WTC11 (cell line): ENCODE measurements at regions not wholly inside any gene's neighbourhood (a gene's known extent, or its start where the extent isn't known, plus 50 kb on each side); places are given as distances from the start of the nearest gene placed in this dataset.

Experiments used
- ATAC-seq: fragments of 200-7000 bp; cut with Tn5 transposase; 2 replicates; pipeline ENCODE4 v1.10.0; 2021; ENCODE audit warnings: mild to moderate bottlenecking, moderate library complexity
- CTCF ChIA-PET: fragments of 300-600 bp; sonication (Branson Sonifier 250); formaldehyde crosslinking; loops from one replicate; lab custom pipeline; 2021; ENCODE audit warnings: antibody characterized with exemption; lab: Charles Lee
- POLR2A ChIA-PET: fragments of 350-600 bp; sonication (Branson Sonifier 250); formaldehyde crosslinking; loops from one replicate; lab custom pipeline; 2021; ENCODE audit warnings: antibody characterized with exemption; lab: Charles Lee
- DNase-seq: peaks from one replicate; pipeline ENCODE4 v3.0.0; 2021; ENCODE audit warnings: low spot score
- H3K27ac Mint-ChIP-seq: 2 replicates; pipeline ENCODE4 v1.8.0; 2021; ENCODE audit warnings: mixed read lengths
- H3K27me3 Mint-ChIP-seq: 2 replicates; pipeline ENCODE4 v1.8.0; 2021; ENCODE audit warnings: low read depth, mild to moderate bottlenecking, moderate library complexity, mixed read lengths
- H3K36me3 Mint-ChIP-seq: 2 replicates; pipeline ENCODE4 v1.8.0; 2021; ENCODE audit warnings: mixed read lengths
- H3K4me1 Mint-ChIP-seq: 2 replicates; pipeline ENCODE4 v1.8.0; 2022; ENCODE audit warnings: mixed read lengths
- H3K4me3 Mint-ChIP-seq: 2 replicates; pipeline ENCODE4 v1.8.0; 2021; ENCODE audit warnings: mild to moderate bottlenecking, moderate library complexity, mixed read lengths
- H3K9me3 Mint-ChIP-seq: 2 replicates; pipeline ENCODE4 v1.8.0; 2021; ENCODE audit warnings: mixed read lengths
- ATF6 ChIP-seq: sonication (generic); formaldehyde crosslinking; IDR thresholded peaks from 2 replicates; pipeline ENCODE4 v1.8.1; 2023; ENCODE audit warnings: mild to moderate bottlenecking, missing genetic modification reagents
- CTCF ChIP-seq: fragments of 200-600 bp; IDR thresholded peaks from 2 replicates; pipeline ENCODE4 v1.8.0; 2022; ENCODE audit warnings: antibody characterized with exemption
- ETV6 ChIP-seq: sonication (generic); formaldehyde crosslinking; IDR thresholded peaks from 2 replicates; pipeline ENCODE4 v1.8.1; 2022; ENCODE audit warnings: mild to moderate bottlenecking, missing genetic modification reagents
- FOXK1 ChIP-seq: sonication (generic); formaldehyde crosslinking; IDR thresholded peaks from 2 replicates; pipeline ENCODE4 v1.8.0; 2022; ENCODE audit warnings: mild to moderate bottlenecking, moderate library complexity, missing genetic modification reagents
- GRHL2 ChIP-seq: fragments of 250-450 bp; sonication (Bioruptor Pico); IDR thresholded peaks from 2 replicates; pipeline ENCODE4 v1.8.0; 2022; ENCODE audit warnings: mild to moderate bottlenecking, moderate library complexity; ENCODE audit not compliant: insufficient replicate concordance, severe bottlenecking
- KAT7 ChIP-seq: sonication (generic); formaldehyde crosslinking; IDR thresholded peaks from 2 replicates; pipeline ENCODE4 v1.8.1; 2023; ENCODE audit warnings: missing genetic modification reagents, mild to moderate bottlenecking, borderline replicate concordance
- PREB ChIP-seq: sonication (generic); formaldehyde crosslinking; IDR thresholded peaks from 2 replicates; pipeline ENCODE4 v1.8.1; 2022; ENCODE audit warnings: mild to moderate bottlenecking, missing genetic modification reagents, moderate library complexity, borderline replicate concordance
- PRRX2 ChIP-seq: fragments of 250-450 bp; sonication (Bioruptor Pico); IDR thresholded peaks from 2 replicates; pipeline ENCODE4 v1.8.0; 2021; ENCODE audit warnings: mild to moderate bottlenecking
- SP1 ChIP-seq: sonication (generic); formaldehyde crosslinking; conservative IDR thresholded peaks from 2 replicates; pipeline ENCODE4 v1.8.1; 2022; ENCODE audit warnings: missing genetic modification reagents
- ZNF121 ChIP-seq: sonication (generic); formaldehyde crosslinking; IDR thresholded peaks from 2 replicates; pipeline ENCODE4 v1.8.0; 2023; ENCODE audit warnings: missing genetic modification reagents
- ZNF138 ChIP-seq: sonication (generic); formaldehyde crosslinking; conservative IDR thresholded peaks from 2 replicates; pipeline ENCODE4 v1.8.1; 2022; ENCODE audit warnings: mild to moderate bottlenecking, moderate library complexity, missing genetic modification reagents
- ZNF232 ChIP-seq: sonication (generic); formaldehyde crosslinking; IDR thresholded peaks from 2 replicates; pipeline ENCODE4 v1.8.0; 2022; ENCODE audit warnings: mild to moderate bottlenecking, missing genetic modification reagents
- ZNF425 ChIP-seq: fragments of 250-450 bp; sonication (Bioruptor Pico); conservative IDR thresholded peaks from 2 replicates; pipeline ENCODE4 v1.9.0; 2021; ENCODE audit warnings: mild to moderate bottlenecking
- ZNF512 ChIP-seq: sonication (generic); formaldehyde crosslinking; IDR thresholded peaks from 2 replicates; pipeline ENCODE4 v1.8.1; 2022; ENCODE audit warnings: missing genetic modification reagents, borderline replicate concordance
- TF ChIP-seq, protein P1 (sequence below): fragments of 250-450 bp; sonication (Bioruptor Pico); IDR thresholded peaks from 2 replicates; pipeline ENCODE4 v1.8.0; 2021; ENCODE audit warnings: mild to moderate bottlenecking
- TF ChIP-seq, protein P2 (sequence below): sonication (generic); formaldehyde crosslinking; IDR thresholded peaks from 2 replicates; pipeline ENCODE4 v1.8.1; 2022; ENCODE audit warnings: low read depth, missing genetic modification reagents, borderline replicate concordance
- TF ChIP-seq, protein P3 (sequence below): fragments of 250-450 bp; sonication (Bioruptor Pico); IDR thresholded peaks from 2 replicates; pipeline ENCODE4 v1.9.0; 2021; ENCODE audit warnings: mild to moderate bottlenecking, borderline replicate concordance
- TF ChIP-seq, protein P4 (sequence below): fragments of 250-450 bp; sonication (Bioruptor Pico); IDR thresholded peaks from 2 replicates; pipeline ENCODE4 v1.9.0; 2021; ENCODE audit warnings: mild to moderate bottlenecking

DNA sequence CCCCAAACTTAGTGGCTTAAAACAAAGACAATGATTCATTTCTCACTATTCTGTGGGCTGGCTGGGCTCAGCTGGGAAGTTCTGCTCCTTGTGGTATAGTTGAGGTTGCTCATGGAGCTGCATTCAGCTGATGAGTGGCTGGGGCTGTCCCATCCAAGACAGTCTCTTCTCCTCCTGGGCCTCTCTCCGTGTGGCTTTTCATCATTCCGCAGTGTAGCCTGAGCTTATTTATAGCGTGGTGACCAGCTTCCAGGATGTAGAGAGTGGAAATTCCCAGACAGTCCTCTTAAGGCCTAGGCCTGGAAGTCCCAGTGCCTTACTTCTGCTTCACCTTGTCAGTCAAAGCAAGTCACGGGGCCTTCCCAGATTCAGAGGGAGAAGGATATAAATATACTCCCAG, 136.7 kb upstream of the DAZL start (continued):
- no peak for TF ChIP-seq ZNF512 (CRISPR knock-in tag)
- TF ChIP-seq ZNF232 (CRISPR knock-in tag): no peak
- no peak for TF ChIP-seq PRRX2 (CRISPR knock-in tag)
- TF ChIP-seq ZNF425 (CRISPR knock-in tag): no peak
- TF ChIP-seq, protein P1, sequence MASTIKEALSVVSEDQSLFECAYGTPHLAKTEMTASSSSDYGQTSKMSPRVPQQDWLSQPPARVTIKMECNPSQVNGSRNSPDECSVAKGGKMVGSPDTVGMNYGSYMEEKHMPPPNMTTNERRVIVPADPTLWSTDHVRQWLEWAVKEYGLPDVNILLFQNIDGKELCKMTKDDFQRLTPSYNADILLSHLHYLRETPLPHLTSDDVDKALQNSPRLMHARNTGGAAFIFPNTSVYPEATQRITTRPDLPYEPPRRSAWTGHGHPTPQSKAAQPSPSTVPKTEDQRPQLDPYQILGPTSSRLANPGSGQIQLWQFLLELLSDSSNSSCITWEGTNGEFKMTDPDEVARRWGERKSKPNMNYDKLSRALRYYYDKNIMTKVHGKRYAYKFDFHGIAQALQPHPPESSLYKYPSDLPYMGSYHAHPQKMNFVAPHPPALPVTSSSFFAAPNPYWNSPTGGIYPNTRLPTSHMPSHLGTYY (CRISPR knock-in tag): no peak
- TF ChIP-seq SP1 (CRISPR knock-in tag): no peak
- TF ChIP-seq, protein P2, sequence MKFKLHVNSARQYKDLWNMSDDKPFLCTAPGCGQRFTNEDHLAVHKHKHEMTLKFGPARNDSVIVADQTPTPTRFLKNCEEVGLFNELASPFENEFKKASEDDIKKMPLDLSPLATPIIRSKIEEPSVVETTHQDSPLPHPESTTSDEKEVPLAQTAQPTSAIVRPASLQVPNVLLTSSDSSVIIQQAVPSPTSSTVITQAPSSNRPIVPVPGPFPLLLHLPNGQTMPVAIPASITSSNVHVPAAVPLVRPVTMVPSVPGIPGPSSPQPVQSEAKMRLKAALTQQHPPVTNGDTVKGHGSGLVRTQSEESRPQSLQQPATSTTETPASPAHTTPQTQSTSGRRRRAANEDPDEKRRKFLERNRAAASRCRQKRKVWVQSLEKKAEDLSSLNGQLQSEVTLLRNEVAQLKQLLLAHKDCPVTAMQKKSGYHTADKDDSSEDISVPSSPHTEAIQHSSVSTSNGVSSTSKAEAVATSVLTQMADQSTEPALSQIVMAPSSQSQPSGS (CRISPR knock-in tag): no peak
- TF ChIP-seq, protein P3, sequence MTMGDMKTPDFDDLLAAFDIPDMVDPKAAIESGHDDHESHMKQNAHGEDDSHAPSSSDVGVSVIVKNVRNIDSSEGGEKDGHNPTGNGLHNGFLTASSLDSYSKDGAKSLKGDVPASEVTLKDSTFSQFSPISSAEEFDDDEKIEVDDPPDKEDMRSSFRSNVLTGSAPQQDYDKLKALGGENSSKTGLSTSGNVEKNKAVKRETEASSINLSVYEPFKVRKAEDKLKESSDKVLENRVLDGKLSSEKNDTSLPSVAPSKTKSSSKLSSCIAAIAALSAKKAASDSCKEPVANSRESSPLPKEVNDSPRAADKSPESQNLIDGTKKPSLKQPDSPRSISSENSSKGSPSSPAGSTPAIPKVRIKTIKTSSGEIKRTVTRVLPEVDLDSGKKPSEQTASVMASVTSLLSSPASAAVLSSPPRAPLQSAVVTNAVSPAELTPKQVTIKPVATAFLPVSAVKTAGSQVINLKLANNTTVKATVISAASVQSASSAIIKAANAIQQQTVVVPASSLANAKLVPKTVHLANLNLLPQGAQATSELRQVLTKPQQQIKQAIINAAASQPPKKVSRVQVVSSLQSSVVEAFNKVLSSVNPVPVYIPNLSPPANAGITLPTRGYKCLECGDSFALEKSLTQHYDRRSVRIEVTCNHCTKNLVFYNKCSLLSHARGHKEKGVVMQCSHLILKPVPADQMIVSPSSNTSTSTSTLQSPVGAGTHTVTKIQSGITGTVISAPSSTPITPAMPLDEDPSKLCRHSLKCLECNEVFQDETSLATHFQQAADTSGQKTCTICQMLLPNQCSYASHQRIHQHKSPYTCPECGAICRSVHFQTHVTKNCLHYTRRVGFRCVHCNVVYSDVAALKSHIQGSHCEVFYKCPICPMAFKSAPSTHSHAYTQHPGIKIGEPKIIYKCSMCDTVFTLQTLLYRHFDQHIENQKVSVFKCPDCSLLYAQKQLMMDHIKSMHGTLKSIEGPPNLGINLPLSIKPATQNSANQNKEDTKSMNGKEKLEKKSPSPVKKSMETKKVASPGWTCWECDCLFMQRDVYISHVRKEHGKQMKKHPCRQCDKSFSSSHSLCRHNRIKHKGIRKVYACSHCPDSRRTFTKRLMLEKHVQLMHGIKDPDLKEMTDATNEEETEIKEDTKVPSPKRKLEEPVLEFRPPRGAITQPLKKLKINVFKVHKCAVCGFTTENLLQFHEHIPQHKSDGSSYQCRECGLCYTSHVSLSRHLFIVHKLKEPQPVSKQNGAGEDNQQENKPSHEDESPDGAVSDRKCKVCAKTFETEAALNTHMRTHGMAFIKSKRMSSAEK (CRISPR knock-in tag): no peak
- TF ChIP-seq ZNF121 (CRISPR knock-in tag): no peak
- no peak for TF ChIP-seq CTCF
- TF ChIP-seq ETV6: no peak

DNA sequence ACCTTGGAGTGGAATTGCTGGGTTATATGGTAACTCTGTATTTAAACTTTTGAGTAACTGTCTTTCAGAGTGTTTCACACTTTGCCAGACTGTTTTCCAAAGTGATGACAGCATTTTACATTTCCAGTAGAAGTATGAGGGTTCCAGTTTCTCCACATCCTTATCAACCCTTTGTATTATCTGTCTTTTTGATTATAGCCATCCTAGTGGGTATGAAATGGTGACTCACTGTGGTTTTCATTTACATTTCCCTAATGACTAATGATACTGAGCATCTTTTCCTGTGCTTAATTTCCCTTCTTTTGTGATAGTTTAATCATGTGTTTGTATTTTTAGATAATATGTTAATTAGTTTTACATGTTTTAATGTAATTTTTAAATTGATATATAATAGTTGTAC, 138.1 kb upstream of the DAZL start:
- POLR2A ChIA-PET: no interaction called here
- TF ChIP-seq FOXK1 (no peak), KAT7 (CRISPR knock-in tag) (no peak), GRHL2 (CRISPR knock-in tag) (no peak), ATF6 (CRISPR knock-in tag) (no peak), PREB (CRISPR knock-in tag) (no peak), ZNF138 (CRISPR knock-in tag) (no peak)
- TF ChIP-seq, protein P4, sequence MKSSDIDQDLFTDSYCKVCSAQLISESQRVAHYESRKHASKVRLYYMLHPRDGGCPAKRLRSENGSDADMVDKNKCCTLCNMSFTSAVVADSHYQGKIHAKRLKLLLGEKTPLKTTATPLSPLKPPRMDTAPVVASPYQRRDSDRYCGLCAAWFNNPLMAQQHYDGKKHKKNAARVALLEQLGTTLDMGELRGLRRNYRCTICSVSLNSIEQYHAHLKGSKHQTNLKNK (CRISPR knock-in tag): no peak

More for the DNA sequence above, 138.1 kb upstream of the DAZL start:
- ATAC-seq (no peak), DNase-seq (no peak)
- peaks cover 71% of the 10 kb centered on the region for H3K9me3 Mint-ChIP-seq
- H3K27ac Mint-ChIP-seq: no peak overlapping the region
- peaks cover 5% of the 10 kb centered on the region for H3K4me1 Mint-ChIP-seq
- CTCF ChIA-PET: no interaction called here
- no peak overlapping the region for H3K4me3 Mint-ChIP-seq
- H3K27me3 Mint-ChIP-seq: peaks cover 5% of the 10 kb centered on the region; the same call in 1 of the 2 replicates
- peaks cover 30% of the 10 kb centered on the region for H3K36me3 Mint-ChIP-seq
